Fibroblast of the aortic adventitia (primary cell): ENCODE measurements at regions not wholly inside any gene's neighbourhood (a gene's known extent, or its start where the extent isn't known, plus 50 kb on each side); places are given as distances from the start of the nearest gene placed in this dataset.
"Not testable (repeated sequence)": the region's sequence is repeated elsewhere in the genome, so short reads cannot be mapped to it uniquely, and the experiment has no call there.

Experiments
- DNase-seq: peaks from one replicate; pipeline ENCODE4 v3.0.0-alpha.2; 2010; ENCODE audit warnings: low read depth
- H3K4me3 ChIP-seq: 2 replicates; pipeline ENCODE4 v1.5.1; 2011; ENCODE audit warnings: low read depth, mild to moderate bottlenecking, control low read depth, low read length, moderate library complexity
- CTCF ChIP-seq: IDR thresholded peaks from 2 replicates; pipeline ENCODE4 v1.5.1; 2011; ENCODE audit warnings: mild to moderate bottlenecking, low read length, control low read depth, inconsistent platforms; ENCODE audit not compliant: insufficient read depth

- no peak overlapping the region for H3K4me3 ChIP-seq
- DNase-seq = no peak
- TF ChIP-seq CTCF = no peak
Measured at GRCh38 chr2:18268400-18268799, 292.1 kb downstream of the RDH14 start.

- DNase-seq = peak; percentile 32
- no peak overlapping the region for H3K4me3 ChIP-seq
- no peak for TF ChIP-seq CTCF
Measured at GRCh38 chr2:18267501-18267900, 293.0 kb downstream of the RDH14 start.

DNA sequence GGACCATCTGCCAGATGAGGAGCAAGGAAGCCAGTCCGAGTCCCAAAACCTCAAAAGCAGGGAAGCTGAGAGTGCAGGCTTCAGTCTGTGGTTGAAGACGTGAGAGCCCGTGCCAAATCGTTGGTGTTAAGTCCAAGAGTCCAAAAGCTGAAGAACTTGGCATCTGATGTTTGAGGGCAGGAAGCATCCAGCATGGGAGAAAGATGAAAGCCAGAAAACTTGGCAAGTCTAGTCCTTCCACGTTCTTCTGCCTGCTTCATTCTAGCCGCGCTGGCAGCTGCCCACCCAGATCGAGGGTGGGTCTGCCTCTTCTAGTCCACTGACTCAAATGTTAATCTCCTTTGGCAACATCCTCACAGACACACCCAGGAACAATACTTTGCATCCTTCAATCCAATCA lies 293.8 kb downstream of the RDH14 start:
- DNase-seq = peak; percentile 79
- H3K4me3 ChIP-seq = not testable (repeated sequence)

GRCh38 chr2:18265614-18266586 lies 294.6 kb downstream of the RDH14 start:
- DNase-seq = no peak
- peak; percentile 36 for TF ChIP-seq CTCF
- no peak overlapping the region for H3K4me3 ChIP-seq

DNA sequence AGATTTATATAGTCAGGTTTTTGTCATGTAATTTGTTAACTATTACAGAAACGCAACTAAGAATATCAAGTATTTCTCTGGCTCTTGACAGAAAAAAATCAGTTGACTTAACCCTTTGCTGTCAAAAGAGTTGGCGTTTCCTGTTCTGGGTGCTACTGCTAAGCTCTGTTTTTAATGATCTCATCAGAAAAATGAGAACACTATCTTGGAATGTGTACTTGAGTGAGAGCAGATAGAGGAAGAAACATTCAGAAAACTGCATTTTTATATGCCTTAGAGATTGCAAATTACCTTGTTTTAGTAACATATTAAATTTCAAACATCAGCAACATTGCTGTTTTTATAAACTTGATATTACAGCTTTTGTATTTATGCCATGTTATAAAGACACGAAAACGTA lies 297.9 kb downstream of the RDH14 start:
- TF ChIP-seq CTCF = no peak
- H3K4me3 ChIP-seq = no peak overlapping the region
- peak; percentile 27 for DNase-seq

DNA sequence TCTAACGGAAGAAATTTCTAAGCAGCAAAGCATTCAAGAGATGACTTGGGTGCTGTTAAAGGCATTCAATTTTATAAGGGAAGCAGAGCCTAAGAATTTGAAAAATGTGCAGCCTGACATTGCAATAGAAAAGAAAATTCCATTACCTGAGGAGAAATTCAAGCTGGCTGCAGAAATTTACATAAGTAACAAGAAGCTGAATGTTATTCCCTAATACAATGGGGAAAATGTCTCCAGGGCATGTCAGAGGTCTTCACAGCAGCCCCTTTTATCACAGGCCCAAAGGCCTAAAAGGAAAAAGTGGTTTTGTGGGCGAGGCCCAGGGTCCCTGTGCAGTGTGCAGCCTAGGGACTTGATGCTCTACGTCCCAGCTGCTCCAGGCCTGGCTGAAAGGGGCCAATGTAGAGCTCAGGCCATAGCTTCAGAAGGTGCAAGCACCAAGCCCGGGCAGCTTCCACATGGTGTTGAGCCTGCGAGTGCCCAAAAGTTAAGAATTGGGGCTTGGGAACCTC lies 306.7 kb downstream of the RDH14 start:
- no peak for TF ChIP-seq CTCF
- H3K4me3 ChIP-seq = no peak overlapping the region
- DNase-seq = no peak

DNA sequence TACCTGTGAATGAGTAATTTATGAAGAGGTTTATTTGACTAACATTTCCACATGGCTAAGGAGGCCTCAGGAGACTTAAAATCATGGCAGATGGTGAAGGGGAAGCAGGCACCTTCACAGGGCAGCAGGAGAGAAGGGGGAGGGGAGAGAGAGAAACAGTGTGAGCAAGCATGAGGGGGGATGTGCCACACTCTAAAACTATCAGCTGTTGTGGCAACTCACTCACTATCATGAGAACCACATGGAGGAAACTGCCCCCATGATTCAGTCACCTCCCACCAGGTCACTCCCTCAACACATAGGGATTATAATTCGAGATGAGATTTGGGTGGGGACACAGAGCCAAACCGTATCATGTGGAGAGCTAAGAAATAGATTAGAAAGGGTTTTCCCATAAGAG lies 309.0 kb downstream of the RDH14 start:
- H3K4me3 ChIP-seq = no peak overlapping the region
- TF ChIP-seq CTCF = no peak
- no peak for DNase-seq
